DMS53 treated with DMSO at 0.1 percent for 48 hours (cell line): ENCODE measurements at regions not wholly inside any gene's neighbourhood (a gene's known extent, or its start where the extent isn't known, plus 50 kb on each side); places are given as distances from the start of the nearest gene placed in this dataset.

ENCODE experiments used
- DNase-seq: peaks from one replicate; lab custom pipeline; 2025; ENCODE audit not compliant: unreplicated experiment; lab: John Stamatoyannopoulos, UW

GRCh38 chr5:144712090-144712489 is 541.4 kb downstream of the KCTD16 start:
- DNase-seq = no peak

GRCh38 chr5:144711172-144711571 is 540.5 kb downstream of the KCTD16 start:
- no peak for DNase-seq

DNA sequence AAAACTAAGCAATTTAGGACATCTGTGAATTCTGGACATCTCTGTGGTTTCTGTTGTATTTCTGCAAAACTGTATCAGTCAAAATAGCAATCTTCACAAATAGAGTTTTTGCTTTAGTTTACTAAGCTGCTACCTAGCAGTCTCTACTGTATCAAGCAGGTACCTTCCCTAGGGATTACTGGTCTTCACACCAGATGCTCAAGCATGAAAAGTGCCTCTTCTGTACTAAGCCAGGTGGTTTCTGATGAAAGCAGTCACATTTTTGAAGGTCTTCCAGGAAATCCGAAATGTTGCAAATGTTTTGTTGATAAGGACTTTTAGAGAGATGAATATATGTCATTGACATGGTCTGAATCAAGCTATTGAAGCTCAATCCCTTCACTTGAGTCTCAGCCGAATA is 540.0 kb downstream of the KCTD16 start:
- no peak for DNase-seq

DNA sequence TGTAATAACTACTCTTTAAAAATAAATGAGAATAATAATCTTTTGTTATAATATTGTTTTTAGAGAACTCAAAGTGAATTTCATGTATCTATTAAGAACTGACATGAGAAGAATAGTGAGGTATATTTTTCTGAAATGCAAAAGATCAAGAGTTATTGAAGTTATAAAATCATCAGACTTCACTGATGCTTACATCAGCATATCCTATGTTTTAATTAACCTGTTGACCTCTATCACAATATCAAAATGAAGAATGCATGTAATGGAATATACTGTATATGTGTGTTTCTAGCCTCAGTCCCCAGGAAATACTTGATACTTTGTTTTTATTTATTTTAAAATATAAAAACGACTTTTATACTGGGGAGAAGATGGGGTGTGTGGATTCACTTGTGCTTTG is 533.1 kb downstream of the KCTD16 start:
- DNase-seq = no peak

DNA sequence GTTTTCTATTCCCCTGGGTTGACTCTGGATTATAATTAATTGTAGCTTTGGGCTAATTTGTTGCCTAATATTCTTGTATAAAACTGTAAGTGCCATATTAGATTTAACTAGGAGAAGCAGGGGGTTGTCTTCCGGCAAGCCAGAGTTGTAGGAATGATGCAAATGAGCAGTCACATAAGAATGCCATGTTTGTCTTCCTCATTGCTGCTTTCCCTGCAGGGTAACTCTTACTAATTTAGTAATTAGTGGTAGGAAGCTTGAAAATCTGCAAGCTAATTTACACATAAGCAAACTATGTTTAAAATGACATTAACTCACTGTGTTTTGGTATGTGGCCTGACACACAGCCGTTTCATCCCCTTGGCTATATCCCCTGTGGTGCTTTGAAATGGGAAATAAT is 527.8 kb downstream of the KCTD16 start:
- DNase-seq = no peak

GRCh38 chr5:144697847-144698262 is 527.2 kb downstream of the KCTD16 start:
- no peak for DNase-seq

- no peak for DNase-seq
Observed at GRCh38 chr5:144691936-144692335, 521.3 kb downstream of the KCTD16 start.

DNA sequence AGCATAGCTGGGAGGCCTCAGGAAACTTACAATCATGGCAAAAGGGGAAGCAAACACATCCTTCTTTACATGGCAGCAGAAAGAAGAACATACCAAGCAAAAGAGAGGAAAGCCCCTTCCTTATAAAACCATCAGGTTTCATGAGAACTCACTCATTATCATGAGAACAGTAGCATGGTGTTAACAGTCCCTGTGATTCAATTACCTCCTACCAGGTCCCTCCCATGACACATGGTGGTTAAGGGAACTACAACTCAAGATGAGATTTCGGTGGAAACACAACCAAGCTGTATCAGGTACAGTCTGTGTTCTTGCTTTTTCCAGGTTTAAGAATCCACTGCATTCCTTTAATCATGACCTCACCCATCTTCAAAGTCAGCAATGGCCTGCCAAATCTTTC is 514.2 kb downstream of the KCTD16 start:
- no peak for DNase-seq

GRCh38 chr5:144680711-144681110 is 510.0 kb downstream of the KCTD16 start:
- no peak for DNase-seq

DNA sequence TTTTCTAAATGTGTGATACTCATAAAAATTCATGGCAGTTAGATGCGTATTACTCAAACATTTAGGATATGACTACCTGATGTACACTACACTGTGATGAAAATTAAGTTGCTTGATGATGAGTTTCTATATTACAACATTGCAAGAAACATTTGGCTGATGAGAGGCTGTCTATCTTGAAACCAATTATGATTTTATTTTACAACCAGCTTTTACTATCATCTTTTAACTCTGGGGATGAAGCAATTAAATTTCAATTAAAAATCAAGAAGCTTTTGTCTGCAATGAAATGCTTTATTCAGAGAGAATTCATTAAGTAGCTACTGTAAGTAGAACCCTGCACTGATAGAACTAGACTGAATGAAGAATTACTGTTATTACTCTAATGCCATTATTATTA is 500.4 kb downstream of the KCTD16 start:
- DNase-seq = no peak

GRCh38 chr5:144659634-144660227 is 489.1 kb downstream of the KCTD16 start:
- DNase-seq = no peak

DNA sequence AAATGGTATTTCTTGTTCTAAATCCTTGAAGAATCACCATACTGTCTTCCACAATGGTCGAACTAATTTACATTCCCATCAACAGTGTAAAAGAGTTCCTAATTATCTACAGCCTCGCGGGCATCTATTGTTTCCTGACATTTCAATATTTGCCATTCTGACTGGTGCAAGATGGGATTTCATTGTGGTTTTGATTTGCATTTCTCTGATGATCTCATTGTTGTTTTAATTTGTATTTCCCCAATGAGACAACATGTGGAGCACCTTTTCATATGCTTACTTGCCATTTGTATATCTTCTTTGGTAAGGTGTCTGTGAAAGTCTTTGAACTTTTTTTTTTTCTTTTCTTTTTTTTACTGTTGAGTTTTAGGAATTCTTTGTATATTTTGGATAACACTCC is 473.6 kb downstream of the KCTD16 start:
- DNase-seq = no peak

- DNase-seq = no peak
Observed at GRCh38 chr5:144638787-144639186, 468.1 kb downstream of the KCTD16 start.

- no peak for DNase-seq
Observed at GRCh38 chr5:144634138-144634537, 463.5 kb downstream of the KCTD16 start.

GRCh38 chr5:144598451-144599068 is 427.9 kb downstream of the KCTD16 start:
- peak; percentile 74 for DNase-seq

DNA sequence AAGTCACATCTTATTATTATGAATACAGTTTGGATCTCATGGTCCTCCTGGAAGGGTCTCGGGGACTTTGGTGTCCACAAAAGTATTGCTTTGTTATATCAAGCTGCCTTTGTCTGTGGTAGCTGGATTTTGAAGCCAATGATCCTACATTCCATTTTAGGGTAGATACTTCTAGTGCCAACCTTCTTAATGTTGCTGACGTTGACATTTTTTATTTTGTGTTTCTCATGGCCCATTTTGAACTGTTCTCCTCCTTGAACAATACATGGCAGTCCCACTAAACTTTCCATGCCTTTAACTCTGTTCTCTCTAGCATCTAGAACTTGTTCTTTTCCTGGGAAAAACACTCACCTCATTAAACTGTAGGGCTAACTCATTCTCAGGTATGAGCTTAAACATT is 425.8 kb downstream of the KCTD16 start:
- DNase-seq = no peak

GRCh38 chr5:144594919-144595318 is 424.2 kb downstream of the KCTD16 start:
- no peak for DNase-seq

GRCh38 chr5:144594234-144594633 is 423.6 kb downstream of the KCTD16 start:
- DNase-seq = peak; percentile 37

GRCh38 chr5:144585681-144586080 is 415.0 kb downstream of the KCTD16 start:
- no peak for DNase-seq

GRCh38 chr5:144583541-144584449 is 413.1 kb downstream of the KCTD16 start:
- peak; percentile 28 for DNase-seq

DNA sequence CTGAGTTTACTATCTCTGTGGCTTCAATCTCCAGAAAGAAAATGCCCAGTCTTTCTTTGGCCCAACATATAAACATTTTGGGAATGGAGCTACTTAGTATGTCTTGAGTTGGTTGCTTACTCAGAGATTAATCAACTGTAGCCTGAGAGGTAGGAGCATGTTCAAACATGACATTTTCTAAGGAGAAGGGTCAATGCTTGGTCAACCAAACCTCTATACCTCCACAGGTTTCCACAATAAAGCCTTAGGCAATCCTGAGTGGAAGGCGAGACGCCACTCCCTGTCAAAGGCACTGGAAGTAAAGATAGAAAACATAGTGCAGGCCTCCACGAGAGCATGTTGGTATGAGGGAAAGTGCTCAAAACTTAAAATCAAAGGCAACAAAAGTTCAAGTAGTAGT is 411.4 kb downstream of the KCTD16 start:
- DNase-seq = no peak

DNA sequence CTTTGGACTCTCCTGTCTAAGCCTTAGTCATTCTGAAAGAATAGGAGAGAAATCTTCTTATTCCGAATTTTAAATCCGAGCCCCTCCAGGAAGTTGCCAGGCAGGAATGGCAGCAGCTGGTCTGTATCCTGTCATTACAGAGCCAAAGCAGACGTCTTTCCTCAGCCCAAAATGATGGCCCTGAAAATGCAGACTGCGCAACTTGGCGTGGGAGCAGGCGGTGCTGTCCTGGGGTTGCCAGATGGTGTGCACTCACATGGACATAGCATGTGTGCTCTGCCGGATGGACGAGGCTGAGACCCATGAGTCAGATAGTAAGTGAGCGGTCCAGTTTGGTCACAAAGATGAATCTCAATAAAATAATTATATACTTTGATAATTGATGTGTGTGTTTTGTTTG is 410.4 kb downstream of the KCTD16 start:
- DNase-seq = no peak
